ENCODE measurements at regions not wholly inside any gene's neighbourhood (a gene's known extent, or its start where the extent isn't known, plus 50 kb on each side); places are given as distances from the start of the nearest gene placed in this dataset.

DNA sequence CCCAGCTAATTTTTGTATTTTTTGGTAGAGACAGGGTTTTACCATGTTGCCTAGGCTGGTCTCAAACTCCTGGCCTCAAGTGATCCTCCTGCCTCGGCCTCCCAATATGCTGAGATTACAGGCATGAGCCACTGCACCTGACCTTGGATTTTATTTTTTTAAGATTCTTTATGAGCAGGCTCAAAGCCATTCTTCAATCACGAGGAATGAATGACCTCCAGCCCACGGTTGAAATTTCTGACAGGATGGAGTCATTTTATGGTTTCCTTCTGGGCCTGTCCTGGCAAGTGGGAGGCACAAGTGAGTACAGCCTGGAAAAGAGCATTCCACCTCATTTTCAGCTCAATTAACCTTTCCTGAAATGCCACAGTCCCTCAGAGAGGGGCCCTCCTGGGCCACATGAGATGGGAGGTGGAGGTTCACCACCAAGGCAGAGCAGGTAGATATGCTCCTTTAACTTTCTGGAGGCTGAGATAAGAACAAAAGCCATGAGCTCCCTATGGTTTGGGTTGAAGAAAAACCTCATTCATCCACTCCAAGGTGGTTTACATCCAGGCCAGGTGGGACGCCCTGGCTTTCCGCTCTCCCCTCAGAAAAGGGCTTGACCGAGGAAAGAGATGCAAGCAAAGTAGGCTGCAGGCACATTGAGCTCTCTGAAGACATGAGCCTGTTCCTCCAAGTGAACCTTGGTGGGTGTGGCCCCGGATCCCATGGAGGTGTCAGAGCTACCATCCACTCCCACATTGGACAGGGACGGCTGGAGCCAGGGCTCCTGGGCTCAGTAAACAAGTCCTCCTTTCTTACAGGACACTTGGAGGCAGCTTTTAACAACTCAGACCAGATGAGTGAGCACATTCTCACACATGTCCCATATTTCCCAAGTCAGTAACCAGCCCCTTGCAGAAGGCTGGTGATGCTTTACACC is 208.5 kb upstream of the SSTR4 start:
- TF ChIP-seq, protein P1, sequence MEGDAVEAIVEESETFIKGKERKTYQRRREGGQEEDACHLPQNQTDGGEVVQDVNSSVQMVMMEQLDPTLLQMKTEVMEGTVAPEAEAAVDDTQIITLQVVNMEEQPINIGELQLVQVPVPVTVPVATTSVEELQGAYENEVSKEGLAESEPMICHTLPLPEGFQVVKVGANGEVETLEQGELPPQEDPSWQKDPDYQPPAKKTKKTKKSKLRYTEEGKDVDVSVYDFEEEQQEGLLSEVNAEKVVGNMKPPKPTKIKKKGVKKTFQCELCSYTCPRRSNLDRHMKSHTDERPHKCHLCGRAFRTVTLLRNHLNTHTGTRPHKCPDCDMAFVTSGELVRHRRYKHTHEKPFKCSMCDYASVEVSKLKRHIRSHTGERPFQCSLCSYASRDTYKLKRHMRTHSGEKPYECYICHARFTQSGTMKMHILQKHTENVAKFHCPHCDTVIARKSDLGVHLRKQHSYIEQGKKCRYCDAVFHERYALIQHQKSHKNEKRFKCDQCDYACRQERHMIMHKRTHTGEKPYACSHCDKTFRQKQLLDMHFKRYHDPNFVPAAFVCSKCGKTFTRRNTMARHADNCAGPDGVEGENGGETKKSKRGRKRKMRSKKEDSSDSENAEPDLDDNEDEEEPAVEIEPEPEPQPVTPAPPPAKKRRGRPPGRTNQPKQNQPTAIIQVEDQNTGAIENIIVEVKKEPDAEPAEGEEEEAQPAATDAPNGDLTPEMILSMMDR (IDR thresholded peaks at IDR 0.05; ENCODE audit: poor library complexity, severe bottlenecking), result no peak
- TF ChIP-seq EZH2 (IDR thresholded peaks at IDR 0.05; ENCODE audit: borderline replicate concordance, insufficient read depth, low read length, poor library complexity, severe bottlenecking) (no peak), SMC3 (conservative IDR thresholded peaks at IDR 0.05; ENCODE audit: poor library complexity) (no peak), POLR2AphosphoS5 (IDR thresholded peaks at IDR 0.05) (no peak), TAF1 (IDR thresholded peaks at IDR 0.05; ENCODE audit: low read depth) (no peak), MXI1 (conservative IDR thresholded peaks at IDR 0.05; ENCODE audit: poor library complexity, severe bottlenecking) (no peak), EP300 (conservative IDR thresholded peaks at IDR 0.05; ENCODE audit: poor library complexity, severe bottlenecking) (no peak)
- TF ChIP-seq, protein P2, sequence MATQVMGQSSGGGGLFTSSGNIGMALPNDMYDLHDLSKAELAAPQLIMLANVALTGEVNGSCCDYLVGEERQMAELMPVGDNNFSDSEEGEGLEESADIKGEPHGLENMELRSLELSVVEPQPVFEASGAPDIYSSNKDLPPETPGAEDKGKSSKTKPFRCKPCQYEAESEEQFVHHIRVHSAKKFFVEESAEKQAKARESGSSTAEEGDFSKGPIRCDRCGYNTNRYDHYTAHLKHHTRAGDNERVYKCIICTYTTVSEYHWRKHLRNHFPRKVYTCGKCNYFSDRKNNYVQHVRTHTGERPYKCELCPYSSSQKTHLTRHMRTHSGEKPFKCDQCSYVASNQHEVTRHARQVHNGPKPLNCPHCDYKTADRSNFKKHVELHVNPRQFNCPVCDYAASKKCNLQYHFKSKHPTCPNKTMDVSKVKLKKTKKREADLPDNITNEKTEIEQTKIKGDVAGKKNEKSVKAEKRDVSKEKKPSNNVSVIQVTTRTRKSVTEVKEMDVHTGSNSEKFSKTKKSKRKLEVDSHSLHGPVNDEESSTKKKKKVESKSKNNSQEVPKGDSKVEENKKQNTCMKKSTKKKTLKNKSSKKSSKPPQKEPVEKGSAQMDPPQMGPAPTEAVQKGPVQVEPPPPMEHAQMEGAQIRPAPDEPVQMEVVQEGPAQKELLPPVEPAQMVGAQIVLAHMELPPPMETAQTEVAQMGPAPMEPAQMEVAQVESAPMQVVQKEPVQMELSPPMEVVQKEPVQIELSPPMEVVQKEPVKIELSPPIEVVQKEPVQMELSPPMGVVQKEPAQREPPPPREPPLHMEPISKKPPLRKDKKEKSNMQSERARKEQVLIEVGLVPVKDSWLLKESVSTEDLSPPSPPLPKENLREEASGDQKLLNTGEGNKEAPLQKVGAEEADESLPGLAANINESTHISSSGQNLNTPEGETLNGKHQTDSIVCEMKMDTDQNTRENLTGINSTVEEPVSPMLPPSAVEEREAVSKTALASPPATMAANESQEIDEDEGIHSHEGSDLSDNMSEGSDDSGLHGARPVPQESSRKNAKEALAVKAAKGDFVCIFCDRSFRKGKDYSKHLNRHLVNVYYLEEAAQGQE (IDR thresholded peaks at IDR 0.05; ENCODE audit: borderline replicate concordance), result no peak

All from neural cell (in vitro differentiated cells).